ENCODE measurements at regions not wholly inside any gene's neighbourhood (a gene's known extent, or its start where the extent isn't known, plus 50 kb on each side); places are given as distances from the start of the nearest gene placed in this dataset.

DNA sequence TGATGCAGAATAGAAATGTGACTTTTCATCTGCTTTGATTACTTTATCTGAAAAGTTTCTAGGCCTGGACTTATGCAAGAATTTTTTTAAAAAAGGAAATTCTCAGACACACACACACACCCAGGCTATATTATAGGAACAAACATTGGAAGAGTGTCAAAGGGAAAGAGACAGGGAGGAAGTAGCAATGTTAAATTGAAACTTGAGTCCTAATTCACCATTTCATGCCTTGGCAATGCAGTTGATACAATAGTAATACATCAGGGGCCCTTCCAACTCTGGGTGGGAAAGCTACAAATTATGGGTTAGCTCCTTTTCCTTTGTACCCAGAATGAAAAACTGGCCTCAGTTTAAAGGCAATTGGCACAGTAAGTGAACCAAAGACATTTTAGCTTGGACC lies 258.0 kb upstream of the LYZL1 start:
- Histone ChIP-seq H3K36me3 (ENCODE audit: control insufficient read depth in 2 of 2, extremely low read depth in 1 of 2, insufficient read depth in 2 of 2, low read length in 2 of 2) (no peaks in the 10 kb centered on the region), H3K9me3 (ENCODE audit: control insufficient read depth, low read depth, low read length) (no peaks in the 10 kb centered on the region), H3K4me2 (ENCODE audit: control insufficient read depth, extremely low read depth, insufficient read depth, low read depth, low read length) (no peak overlapping the region), H3K4me1 (ENCODE audit: control insufficient read depth, extremely low read depth, insufficient read depth, low read length) (no peaks in the 10 kb centered on the region), H4K20me1 (ENCODE audit: control insufficient read depth, extremely low read depth, insufficient read depth, low read length) (no peaks in the 10 kb centered on the region), H3K4me3 (ENCODE audit: control insufficient read depth in 2 of 3, extremely low read depth in 1 of 3, insufficient read depth in 2 of 3, low read depth in 1 of 3, low read length in 3 of 3) (no peak overlapping the region), H2AFZ (ENCODE audit: control insufficient read depth, low read length) (no peak overlapping the region), H3K27ac (ENCODE audit: control insufficient read depth, insufficient read depth, low read length) (no peak overlapping the region), H3K27me3 (ENCODE audit: control insufficient read depth, extremely low read depth, insufficient read depth, low read length) (no peaks in the 10 kb centered on the region), H3K9ac (ENCODE audit: control insufficient read depth, extremely low read depth, insufficient read depth, low read length) (no peak overlapping the region), H3K79me2 (ENCODE audit: control insufficient read depth, insufficient read depth, low read length) (no peaks in the 10 kb centered on the region), H3K9me1 (ENCODE audit: control insufficient read depth, extremely low read depth, insufficient read depth, low read length) (no peaks in the 10 kb centered on the region)
- DNase-seq (ENCODE audit: low read depth, low spot score) (no peak), FAIRE-seq (no peak)
- TF ChIP-seq, protein P1, sequence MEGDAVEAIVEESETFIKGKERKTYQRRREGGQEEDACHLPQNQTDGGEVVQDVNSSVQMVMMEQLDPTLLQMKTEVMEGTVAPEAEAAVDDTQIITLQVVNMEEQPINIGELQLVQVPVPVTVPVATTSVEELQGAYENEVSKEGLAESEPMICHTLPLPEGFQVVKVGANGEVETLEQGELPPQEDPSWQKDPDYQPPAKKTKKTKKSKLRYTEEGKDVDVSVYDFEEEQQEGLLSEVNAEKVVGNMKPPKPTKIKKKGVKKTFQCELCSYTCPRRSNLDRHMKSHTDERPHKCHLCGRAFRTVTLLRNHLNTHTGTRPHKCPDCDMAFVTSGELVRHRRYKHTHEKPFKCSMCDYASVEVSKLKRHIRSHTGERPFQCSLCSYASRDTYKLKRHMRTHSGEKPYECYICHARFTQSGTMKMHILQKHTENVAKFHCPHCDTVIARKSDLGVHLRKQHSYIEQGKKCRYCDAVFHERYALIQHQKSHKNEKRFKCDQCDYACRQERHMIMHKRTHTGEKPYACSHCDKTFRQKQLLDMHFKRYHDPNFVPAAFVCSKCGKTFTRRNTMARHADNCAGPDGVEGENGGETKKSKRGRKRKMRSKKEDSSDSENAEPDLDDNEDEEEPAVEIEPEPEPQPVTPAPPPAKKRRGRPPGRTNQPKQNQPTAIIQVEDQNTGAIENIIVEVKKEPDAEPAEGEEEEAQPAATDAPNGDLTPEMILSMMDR (optimal IDR thresholded peaks at IDR 0.05 in 1 of 3, IDR thresholded peaks at IDR 0.05 in 1 of 3, conservative IDR thresholded peaks at IDR 0.05 in 1 of 3; ENCODE audit: extremely low read depth in 1 of 3, insufficient read depth in 2 of 3, low read length in 3 of 3): no peak
- no peak for TF ChIP-seq EZH2 (IDR thresholded peaks at IDR 0.05; ENCODE audit: low read length)
- dilution Hi-C loops (cut with MboI; ENCODE audit: extremely low pct_ligation_motif_present, low sequenced_read_pairs): no loop called here

DNA sequence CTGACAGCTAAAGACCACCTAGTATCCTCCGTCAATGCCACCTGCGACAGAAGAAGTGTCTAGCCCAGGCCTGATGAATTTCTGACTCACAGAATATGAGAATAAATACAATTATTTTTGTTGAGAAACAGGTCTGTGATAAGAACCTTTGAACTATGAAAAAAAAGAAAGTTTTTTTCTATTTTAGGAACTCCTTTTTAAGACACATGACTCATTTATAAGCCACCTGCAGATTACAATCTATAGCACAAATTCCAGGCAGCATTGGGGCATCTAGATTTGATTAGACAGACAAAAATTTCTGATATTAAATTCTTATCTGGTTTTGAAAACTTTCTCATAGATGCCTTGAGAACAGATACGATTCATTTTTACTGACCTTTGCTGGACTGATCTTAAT lies 256.7 kb upstream of the LYZL1 start:
- H3K4me3 ChIP-seq (ENCODE audit: control insufficient read depth in 2 of 3, extremely low read depth in 1 of 3, insufficient read depth in 2 of 3, low read depth in 1 of 3, low read length in 3 of 3): no peak overlapping the region
- H3K36me3 ChIP-seq (ENCODE audit: control insufficient read depth in 2 of 2, extremely low read depth in 1 of 2, insufficient read depth in 2 of 2, low read length in 2 of 2): no peaks in the 10 kb centered on the region
- dilution Hi-C loops (cut with MboI; ENCODE audit: extremely low pct_ligation_motif_present, low sequenced_read_pairs): no loop called here
- no peaks in the 10 kb centered on the region for H3K27me3 ChIP-seq (ENCODE audit: control insufficient read depth, extremely low read depth, insufficient read depth, low read length)
- H3K4me2 ChIP-seq (ENCODE audit: control insufficient read depth, extremely low read depth, insufficient read depth, low read depth, low read length): no peak overlapping the region
- TF ChIP-seq, protein P1 (optimal IDR thresholded peaks at IDR 0.05 in 1 of 3, IDR thresholded peaks at IDR 0.05 in 1 of 3, conservative IDR thresholded peaks at IDR 0.05 in 1 of 3; ENCODE audit: extremely low read depth in 1 of 3, insufficient read depth in 2 of 3, low read length in 3 of 3): no peak
- no peak for TF ChIP-seq EZH2 (IDR thresholded peaks at IDR 0.05; ENCODE audit: low read length)
- H2AFZ ChIP-seq (ENCODE audit: control insufficient read depth, low read length): no peak overlapping the region
- no peak overlapping the region for H3K9ac ChIP-seq (ENCODE audit: control insufficient read depth, extremely low read depth, insufficient read depth, low read length)
- H3K9me1 ChIP-seq (ENCODE audit: control insufficient read depth, extremely low read depth, insufficient read depth, low read length): no peaks in the 10 kb centered on the region
- H3K9me3 ChIP-seq (ENCODE audit: control insufficient read depth, low read depth, low read length): no peaks in the 10 kb centered on the region
- H3K4me1 ChIP-seq (ENCODE audit: control insufficient read depth, extremely low read depth, insufficient read depth, low read length): no peaks in the 10 kb centered on the region
- H4K20me1 ChIP-seq (ENCODE audit: control insufficient read depth, extremely low read depth, insufficient read depth, low read length): no peaks in the 10 kb centered on the region
- no peak overlapping the region for H3K27ac ChIP-seq (ENCODE audit: control insufficient read depth, insufficient read depth, low read length)
- FAIRE-seq (no peak), DNase-seq (ENCODE audit: low read depth, low spot score) (no peak)
- no peaks in the 10 kb centered on the region for H3K79me2 ChIP-seq (ENCODE audit: control insufficient read depth, insufficient read depth, low read length)
